GM23248 (cell line): ENCODE measurements at regions not wholly inside any gene's neighbourhood (a gene's known extent, or its start where the extent isn't known, plus 50 kb on each side); places are given as distances from the start of the nearest gene placed in this dataset.
"Not testable (repeated sequence)": the region's sequence is repeated elsewhere in the genome, so short reads cannot be mapped to it uniquely, and the experiment has no call there.

Source experiments
- EZH2 ChIP-seq: fragments of 200-600 bp; sonication (generic); IDR thresholded peaks from 2 replicates; pipeline ENCODE4 v1.6.1; 2018; ENCODE audit warnings: antibody characterized with exemption, mild to moderate bottlenecking; ENCODE audit not compliant: insufficient read depth, poor library complexity, severe bottlenecking
- EZH2phosphoT487 ChIP-seq: fragments of 200-600 bp; sonication (generic); IDR thresholded peaks from 2 replicates; pipeline ENCODE4 v1.6.1; 2018; ENCODE audit warnings: antibody characterized with exemption, moderate library complexity, mild to moderate bottlenecking, low read depth; ENCODE audit not compliant: insufficient read depth

GRCh38 chr2:20502496-20502895 is 55.6 kb downstream of the RHOB start:
- TF ChIP-seq EZH2, EZH2phosphoT487: not testable (repeated sequence)
